Mesendoderm (in vitro differentiated cells): ENCODE measurements at regions not wholly inside any gene's neighbourhood (a gene's known extent, or its start where the extent isn't known, plus 50 kb on each side); places are given as distances from the start of the nearest gene placed in this dataset.

Experiments
- DNase-seq: peaks from one replicate; pipeline ENCODE4 v3.0.0; 2013
- H2AK5ac ChIP-seq: 2 replicates; pipeline ENCODE4 v1.6.1; 2013; ENCODE audit warnings: low read length, inconsistent platforms
- H2BK120ac ChIP-seq: 2 replicates; pipeline ENCODE4 v1.6.1; 2013; ENCODE audit warnings: low read depth, mild to moderate bottlenecking, low read length, moderate library complexity, mixed read lengths
- H2BK15ac ChIP-seq: replicated peaks from 2 replicates; pipeline ENCODE4 v1.6.1; 2013; ENCODE audit warnings: low read depth, mild to moderate bottlenecking, moderate library complexity
- H2BK5ac ChIP-seq: 2 replicates; pipeline ENCODE4 v1.6.1; 2013; ENCODE audit warnings: low read length, inconsistent platforms
- H3K18ac ChIP-seq: 2 replicates; pipeline ENCODE4 v1.6.1; 2013; ENCODE audit warnings: mild to moderate bottlenecking, low read length, mixed read lengths
- H3K23ac ChIP-seq: one replicate; pipeline ENCODE4 v1.6.1; 2013; ENCODE audit warnings: low read length
- H3K27ac ChIP-seq: 2 replicates; pipeline ENCODE4 v1.5.1; 2013; ENCODE audit warnings: low read depth, mild to moderate bottlenecking, inconsistent platforms, low read length, moderate library complexity
- H3K27me3 ChIP-seq: 2 replicates; pipeline ENCODE4 v1.6.1; 2013; ENCODE audit warnings: low read length, control low read depth, mild to moderate bottlenecking, inconsistent platforms; ENCODE audit not compliant: insufficient read depth, poor library complexity
- H3K36me3 ChIP-seq: 2 replicates; pipeline ENCODE4 v1.6.1; 2013; ENCODE audit warnings: low read length, inconsistent platforms; ENCODE audit not compliant: control insufficient read depth, insufficient read depth
- H3K4ac ChIP-seq: one replicate; pipeline ENCODE4 v1.6.1; 2013; ENCODE audit warnings: low read depth, mild to moderate bottlenecking, low read length, moderate library complexity
- H3K4me1 ChIP-seq: 2 replicates; pipeline ENCODE4 v1.6.1; 2013; ENCODE audit warnings: low read depth, low read length, inconsistent platforms; ENCODE audit not compliant: control insufficient read depth
- H3K4me2 ChIP-seq: 2 replicates; pipeline ENCODE4 v1.6.1; 2013; ENCODE audit warnings: low read length
- H3K4me3 ChIP-seq: 2 replicates; pipeline ENCODE4 v1.5.1; 2013; ENCODE audit warnings: mild to moderate bottlenecking, low read length
- H3K56ac ChIP-seq: one replicate; pipeline ENCODE4 v1.6.1; 2013; ENCODE audit warnings: low read length
- H3K79me1 ChIP-seq: 2 replicates; pipeline ENCODE4 v1.6.1; 2013; ENCODE audit warnings: low read length, inconsistent platforms
- H3K79me2 ChIP-seq: 2 replicates; pipeline ENCODE4 v1.6.1; 2013; ENCODE audit warnings: mild to moderate bottlenecking, low read length; ENCODE audit not compliant: control insufficient read depth, insufficient read depth
- H3K9ac ChIP-seq: 2 replicates; pipeline ENCODE4 v1.6.1; 2013; ENCODE audit warnings: low read length, inconsistent platforms
- H4K5ac ChIP-seq: one replicate; pipeline ENCODE4 v1.6.1; 2013; ENCODE audit warnings: low read length
- H4K8ac ChIP-seq: one replicate; pipeline ENCODE4 v1.6.1; 2013; ENCODE audit warnings: low read depth, mild to moderate bottlenecking, control low read depth, low read length, moderate library complexity
- WGBS: extraction: QIAGEN DNeasy Blood & Tissue Kit; methylation state at CpG from one replicate; pipeline ENCODE4 v1.1.7; 2013; ENCODE audit warnings: low lambda C conversion rate, missing lambda C conversion rate; ENCODE audit not compliant: insufficient coverage; ENCODE audit errors: extremely low coverage; 5-methylcytosine and 5-hydroxymethylcytosine counted together

DNA sequence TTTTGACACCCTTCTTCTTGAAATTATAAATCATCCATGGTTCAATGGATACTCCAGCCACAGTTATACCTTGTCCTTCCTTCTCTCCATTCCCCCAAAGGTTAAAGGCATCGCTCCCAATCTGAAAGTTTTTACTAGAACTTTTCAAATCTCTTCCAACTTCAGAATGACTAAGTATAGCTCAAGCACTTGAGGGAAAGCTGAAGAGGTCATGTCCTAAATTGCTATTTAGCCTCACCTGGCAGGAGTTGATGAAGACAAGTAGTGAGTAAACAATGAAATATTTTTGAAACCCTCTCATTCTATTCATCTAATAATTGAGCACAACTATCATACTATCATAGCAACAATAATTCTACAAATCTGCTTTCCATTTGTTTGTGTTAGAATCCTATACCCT lies 167.8 kb downstream of the HNMT start:
- no CpG with 5 or more reads among the region's 1 CpG for WGBS
- no peak overlapping the region for H2BK120ac ChIP-seq
- no peak overlapping the region for H2BK5ac ChIP-seq
- H2BK15ac ChIP-seq = no peak overlapping the region
- H3K23ac ChIP-seq = no peak overlapping the region
- no peak overlapping the region for H4K8ac ChIP-seq
- H3K36me3 ChIP-seq = no peaks in the 10 kb centered on the region
- no peaks in the 10 kb centered on the region for H3K79me2 ChIP-seq
- no peaks in the 10 kb centered on the region for H3K27me3 ChIP-seq
- H3K4me2 ChIP-seq = no peak overlapping the region
- DNase-seq = no peak
- H3K27ac ChIP-seq = no peak overlapping the region
- no peaks in the 10 kb centered on the region for H3K79me1 ChIP-seq
- no peak overlapping the region for H3K18ac ChIP-seq
- no peak overlapping the region for H2AK5ac ChIP-seq
- no peak overlapping the region for H3K4me3 ChIP-seq
- H4K5ac ChIP-seq = no peak overlapping the region
- H3K4me1 ChIP-seq = no peaks in the 10 kb centered on the region
- H3K4ac ChIP-seq = no peak overlapping the region
- H3K56ac ChIP-seq = no peak overlapping the region
- no peak overlapping the region for H3K9ac ChIP-seq

DNA sequence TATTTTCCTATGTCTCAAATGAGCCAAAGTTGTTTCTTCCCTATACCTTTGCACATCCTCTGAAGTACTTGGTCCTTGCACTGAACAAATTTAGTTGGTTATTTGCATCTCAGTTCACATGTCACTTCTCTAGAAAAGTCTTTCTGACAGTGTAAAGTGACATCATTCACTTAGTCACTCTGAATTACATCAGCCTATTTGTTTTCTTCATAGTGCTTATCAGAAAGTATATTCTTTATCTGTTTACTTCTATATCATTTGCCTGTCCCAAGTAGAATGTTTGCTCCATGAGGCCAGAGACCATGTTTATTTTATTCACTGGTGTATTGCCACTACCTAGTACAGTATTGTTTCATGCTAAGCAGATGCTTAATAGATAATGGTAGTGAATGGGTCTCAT lies 173.7 kb downstream of the HNMT start:
- H3K36me3 ChIP-seq = no peaks in the 10 kb centered on the region
- no peak overlapping the region for H2BK15ac ChIP-seq
- H4K5ac ChIP-seq = no peak overlapping the region
- DNase-seq = no peak
- H3K27ac ChIP-seq = no peak overlapping the region
- H4K8ac ChIP-seq = no peak overlapping the region
- H3K79me2 ChIP-seq = no peaks in the 10 kb centered on the region
- no peak overlapping the region for H2AK5ac ChIP-seq
- no peak overlapping the region for H2BK120ac ChIP-seq
- H3K4me2 ChIP-seq = no peak overlapping the region
- no peak overlapping the region for H3K4me3 ChIP-seq
- H3K23ac ChIP-seq = no peak overlapping the region
- H3K27me3 ChIP-seq = no peaks in the 10 kb centered on the region
- H3K79me1 ChIP-seq = no peaks in the 10 kb centered on the region
- no peaks in the 10 kb centered on the region for H3K4me1 ChIP-seq
- H3K18ac ChIP-seq = no peak overlapping the region
- H3K56ac ChIP-seq = no peak overlapping the region
- H3K4ac ChIP-seq = no peak overlapping the region
- H3K9ac ChIP-seq = no peak overlapping the region
- H2BK5ac ChIP-seq = no peak overlapping the region

DNA sequence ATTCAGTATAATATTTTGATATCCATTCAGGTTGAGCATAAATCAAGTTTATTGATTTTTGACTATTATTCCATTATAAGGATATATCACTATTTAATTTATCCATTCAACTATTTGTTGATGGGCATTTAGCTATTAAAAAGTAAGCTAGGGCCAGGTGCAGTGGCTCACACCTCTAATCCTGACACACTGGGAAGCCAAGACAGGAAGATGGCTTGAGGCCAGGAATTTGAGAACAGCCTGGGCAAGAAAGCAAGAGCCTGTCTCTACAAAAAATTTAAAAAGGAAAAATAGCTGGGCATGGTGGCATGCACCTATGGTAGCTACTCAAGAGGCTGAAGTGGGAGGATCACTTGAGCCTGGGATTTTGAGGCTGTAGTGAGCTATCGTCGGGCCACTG lies 183.5 kb downstream of the HNMT start:
- no CpG with 5 or more reads among the region's 2 CpGs for WGBS
- H4K5ac ChIP-seq = no peak overlapping the region
- no peak overlapping the region for H3K4me3 ChIP-seq
- no peak overlapping the region for H3K18ac ChIP-seq
- no peaks in the 10 kb centered on the region for H3K4me1 ChIP-seq
- H2AK5ac ChIP-seq = no peak overlapping the region
- H3K79me1 ChIP-seq = no peaks in the 10 kb centered on the region
- H3K27me3 ChIP-seq = no peaks in the 10 kb centered on the region
- no peak overlapping the region for H2BK15ac ChIP-seq
- DNase-seq = no peak
- no peak overlapping the region for H2BK120ac ChIP-seq
- no peak overlapping the region for H3K23ac ChIP-seq
- no peak overlapping the region for H3K9ac ChIP-seq
- H3K79me2 ChIP-seq = no peaks in the 10 kb centered on the region
- no peak overlapping the region for H4K8ac ChIP-seq
- no peak overlapping the region for H3K4ac ChIP-seq
- H3K56ac ChIP-seq = no peak overlapping the region
- H3K27ac ChIP-seq = no peak overlapping the region
- H3K4me2 ChIP-seq = no peak overlapping the region
- H2BK5ac ChIP-seq = no peak overlapping the region
- no peaks in the 10 kb centered on the region for H3K36me3 ChIP-seq

DNA sequence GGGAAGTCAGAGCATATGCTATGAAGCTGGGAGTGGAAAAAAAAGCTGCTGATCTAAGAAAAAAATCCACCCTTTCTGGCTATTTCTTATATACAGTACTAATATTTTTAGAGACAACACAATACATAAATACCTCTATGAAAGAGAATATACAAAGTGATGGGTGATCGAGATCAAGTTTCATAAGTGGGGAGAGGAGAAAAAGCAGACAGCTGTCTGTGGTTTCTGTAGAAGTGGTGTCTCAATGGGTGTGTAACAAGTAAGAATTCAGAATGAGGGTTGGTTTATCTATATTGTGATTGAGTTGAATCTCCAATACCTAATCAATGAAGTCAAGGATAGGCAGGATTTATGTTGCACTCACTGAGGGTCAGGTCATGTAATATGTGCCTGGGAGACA lies 191.0 kb downstream of the HNMT start:
- no peaks in the 10 kb centered on the region for H3K79me2 ChIP-seq
- H2BK5ac ChIP-seq = no peak overlapping the region
- no peak overlapping the region for H3K56ac ChIP-seq
- no peaks in the 10 kb centered on the region for H3K79me1 ChIP-seq
- no peak overlapping the region for H4K8ac ChIP-seq
- no peaks in the 10 kb centered on the region for H3K27me3 ChIP-seq
- H2BK120ac ChIP-seq = no peak overlapping the region
- no peak overlapping the region for H3K4me3 ChIP-seq
- H3K18ac ChIP-seq = no peak overlapping the region
- DNase-seq = no peak
- H4K5ac ChIP-seq = no peak overlapping the region
- no CpG with 5 or more reads among the region's 1 CpG for WGBS
- no peak overlapping the region for H2BK15ac ChIP-seq
- no peak overlapping the region for H3K27ac ChIP-seq
- no peak overlapping the region for H2AK5ac ChIP-seq
- no peak overlapping the region for H3K23ac ChIP-seq
- no peak overlapping the region for H3K9ac ChIP-seq
- H3K4me2 ChIP-seq = no peak overlapping the region
- H3K4ac ChIP-seq = no peak overlapping the region
- no peaks in the 10 kb centered on the region for H3K4me1 ChIP-seq
- no peaks in the 10 kb centered on the region for H3K36me3 ChIP-seq

DNA sequence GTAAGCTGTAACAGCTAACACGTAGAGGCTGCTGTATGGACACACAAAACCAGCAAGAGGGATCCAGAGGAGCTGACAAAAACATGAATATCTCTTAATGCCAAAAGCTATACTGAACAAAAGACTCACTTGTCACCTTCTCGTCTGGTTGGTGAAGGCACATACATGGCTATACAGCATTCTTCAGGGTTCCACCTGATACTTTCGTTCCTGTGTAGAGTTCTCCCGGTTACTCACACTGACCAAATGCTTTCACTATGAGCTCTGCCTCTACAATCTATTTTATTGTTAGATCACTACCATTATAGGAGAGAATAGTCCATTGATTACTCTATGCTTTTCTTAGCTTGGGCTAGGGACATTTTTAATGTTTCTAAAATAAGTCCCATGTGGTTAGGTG lies 193.1 kb downstream of the HNMT start:
- H3K23ac ChIP-seq = no peak overlapping the region
- H2BK120ac ChIP-seq = no peak overlapping the region

DNA sequence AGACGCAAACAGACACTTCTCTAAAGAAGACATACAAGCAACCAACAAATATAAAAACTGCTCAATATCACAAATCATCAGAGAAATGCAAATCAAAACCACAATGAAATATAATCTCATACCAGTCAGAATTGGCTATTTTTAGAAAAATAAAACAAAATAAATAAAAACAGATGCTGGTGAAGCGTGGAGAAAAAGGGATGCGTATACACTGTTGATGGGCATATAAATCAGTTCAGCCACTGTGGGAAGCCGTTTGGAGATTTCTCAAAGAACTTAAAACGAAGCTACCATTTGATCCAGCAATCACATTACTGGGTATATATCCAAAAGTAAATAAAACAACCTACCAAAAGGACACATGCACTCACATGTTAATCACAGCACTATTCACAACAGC lies 206.2 kb downstream of the HNMT start:
- Histone ChIP-seq H3K9ac (no peak overlapping the region), H4K5ac (no peak overlapping the region), H3K23ac (no peak overlapping the region), H3K79me2 (no peaks in the 10 kb centered on the region), H3K18ac (no peak overlapping the region), H3K27me3 (no peaks in the 10 kb centered on the region), H2BK5ac (no peak overlapping the region), H3K27ac (no peak overlapping the region), H2AK5ac (no peak overlapping the region), H3K79me1 (no peaks in the 10 kb centered on the region), H3K56ac (no peak overlapping the region), H3K4me3 (no peak overlapping the region), H3K4me1 (peaks cover 6% of the 10 kb centered on the region), H3K36me3 (no peaks in the 10 kb centered on the region), H2BK120ac (no peak overlapping the region), H3K4me2 (no peak overlapping the region), H3K4ac (no peak overlapping the region), H2BK15ac (no peak overlapping the region), H4K8ac (no peak overlapping the region)
- no CpG with 5 or more reads among the region's 5 CpGs for WGBS
- DNase-seq = no peak

More for the DNA sequence above, 193.1 kb downstream of the HNMT start:
- Histone ChIP-seq H4K5ac (no peak overlapping the region), H3K27me3 (no peaks in the 10 kb centered on the region), H3K4me1 (no peaks in the 10 kb centered on the region), H2BK15ac (no peak overlapping the region), H2AK5ac (no peak overlapping the region), H3K36me3 (no peaks in the 10 kb centered on the region), H3K79me1 (no peaks in the 10 kb centered on the region), H2BK5ac (no peak overlapping the region), H4K8ac (no peak overlapping the region), H3K79me2 (no peaks in the 10 kb centered on the region), H3K56ac (no peak overlapping the region), H3K27ac (no peak overlapping the region), H3K9ac (no peak overlapping the region), H3K18ac (no peak overlapping the region), H3K4me2 (no peak overlapping the region), H3K4ac (no peak overlapping the region), H3K4me3 (no peak overlapping the region)
- WGBS = no CpG with 5 or more reads among the region's 4 CpGs
- DNase-seq = no peak
